HUES48 (cell line): ENCODE measurements at regions not wholly inside any gene's neighbourhood (a gene's known extent, or its start where the extent isn't known, plus 50 kb on each side); places are given as distances from the start of the nearest gene placed in this dataset.
"Not testable (repeated sequence)": the region's sequence is repeated elsewhere in the genome, so short reads cannot be mapped to it uniquely, and the experiment has no call there.

ENCODE experiments used
- H3K27ac ChIP-seq: one replicate; pipeline ENCODE4 v1.7.0; 2013; ENCODE audit warnings: low read depth, low read length, inconsistent platforms
- H3K27me3 ChIP-seq: 2 replicates; pipeline ENCODE4 v1.6.1; 2013; ENCODE audit warnings: mild to moderate bottlenecking, low read length; ENCODE audit not compliant: control insufficient read depth, insufficient read depth
- H3K36me3 ChIP-seq: 2 replicates; pipeline ENCODE4 v1.6.1; 2013; ENCODE audit warnings: low read length; ENCODE audit not compliant: control insufficient read depth, insufficient read depth
- H3K4me1 ChIP-seq: 2 replicates; pipeline ENCODE4 v1.6.1; 2013; ENCODE audit warnings: mild to moderate bottlenecking, low read length; ENCODE audit not compliant: control insufficient read depth, insufficient read depth
- H3K4me3 ChIP-seq: 2 replicates; pipeline ENCODE4 v1.5.1; 2013; ENCODE audit warnings: mild to moderate bottlenecking, low read depth, low read length
- H3K9ac ChIP-seq: 2 replicates; pipeline ENCODE4 v1.6.1; 2013; ENCODE audit warnings: mild to moderate bottlenecking, low read depth, low read length, moderate library complexity
- H3K9me3 ChIP-seq: 2 replicates; pipeline ENCODE4 v1.6.1; 2013; ENCODE audit warnings: low read length; ENCODE audit not compliant: control insufficient read depth, insufficient read depth

DNA sequence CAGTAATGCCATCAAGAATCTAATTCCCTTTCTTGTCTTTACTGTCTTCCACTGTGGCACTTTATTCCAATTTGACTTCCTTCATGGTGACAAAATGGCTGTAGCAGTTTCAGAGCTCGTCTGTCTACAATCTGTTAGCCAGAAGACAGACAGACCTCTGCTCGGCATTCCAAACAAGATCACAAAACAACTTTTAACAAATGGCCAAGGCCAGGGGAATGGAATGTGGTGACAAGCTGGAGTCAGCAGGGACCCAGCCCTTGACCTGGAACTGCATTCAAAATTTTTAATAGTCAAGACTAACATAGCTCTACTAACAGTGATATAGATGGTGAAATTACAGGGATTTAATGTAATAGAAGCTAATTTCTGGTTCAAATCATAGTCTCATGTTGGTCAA lies 637.2 kb downstream of the ETS1 start:
- H3K4me1 ChIP-seq = peaks cover 4% of the 10 kb centered on the region
- H3K9ac ChIP-seq = no peak overlapping the region
- no peaks in the 10 kb centered on the region for H3K27me3 ChIP-seq
- no peaks in the 10 kb centered on the region for H3K9me3 ChIP-seq
- H3K36me3 ChIP-seq = no peaks in the 10 kb centered on the region
- no peak overlapping the region for H3K4me3 ChIP-seq
- no peak overlapping the region for H3K27ac ChIP-seq

DNA sequence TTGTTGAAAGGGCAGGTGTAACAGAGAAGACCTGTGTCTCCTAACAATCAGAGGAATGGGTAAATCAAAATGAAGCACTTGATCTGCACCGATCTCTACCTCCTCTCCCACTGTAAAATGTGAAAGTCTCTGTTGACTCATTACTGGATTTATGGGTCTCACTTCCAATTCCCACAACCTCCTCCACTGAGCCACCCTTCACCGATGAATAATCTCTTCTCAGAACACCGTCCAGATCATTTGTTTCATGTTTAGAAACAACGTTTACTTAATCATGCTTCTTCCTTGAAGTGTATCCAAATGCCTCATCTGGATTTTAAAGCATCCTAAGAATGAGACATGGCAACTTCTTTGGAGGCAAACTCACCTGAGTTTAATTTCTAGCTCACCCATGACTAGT lies 643.6 kb downstream of the ETS1 start:
- Histone ChIP-seq H3K27me3 (no peaks in the 10 kb centered on the region), H3K36me3 (no peaks in the 10 kb centered on the region), H3K9ac (no peak overlapping the region), H3K9me3 (no peaks in the 10 kb centered on the region), H3K4me3 (no peak overlapping the region), H3K27ac (no peak overlapping the region), H3K4me1 (no peaks in the 10 kb centered on the region)

DNA sequence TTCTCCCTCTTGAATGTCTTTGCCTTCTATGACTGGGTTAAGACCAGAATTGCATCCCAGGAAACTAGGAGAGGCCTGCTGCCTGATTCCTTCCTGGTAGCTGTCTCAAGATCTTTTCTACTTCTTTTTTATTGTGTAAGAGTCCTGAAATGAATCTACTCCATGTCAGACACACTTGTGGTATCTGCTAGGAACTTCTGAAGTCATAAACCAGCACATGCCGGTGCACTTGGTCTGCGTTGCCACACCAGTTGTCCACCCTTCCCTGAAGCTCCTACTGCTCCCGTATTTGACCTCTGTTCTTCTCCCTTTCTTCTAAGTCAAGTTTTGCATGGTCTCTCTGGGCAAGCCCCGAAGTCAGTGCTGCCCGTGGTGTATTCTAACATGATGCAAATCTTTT lies 644.2 kb downstream of the ETS1 start:
- Histone ChIP-seq H3K27me3 (no peaks in the 10 kb centered on the region), H3K4me1 (no peaks in the 10 kb centered on the region), H3K9me3 (no peaks in the 10 kb centered on the region), H3K9ac (no peak overlapping the region), H3K4me3 (no peak overlapping the region), H3K27ac (no peak overlapping the region), H3K36me3 (no peaks in the 10 kb centered on the region)

DNA sequence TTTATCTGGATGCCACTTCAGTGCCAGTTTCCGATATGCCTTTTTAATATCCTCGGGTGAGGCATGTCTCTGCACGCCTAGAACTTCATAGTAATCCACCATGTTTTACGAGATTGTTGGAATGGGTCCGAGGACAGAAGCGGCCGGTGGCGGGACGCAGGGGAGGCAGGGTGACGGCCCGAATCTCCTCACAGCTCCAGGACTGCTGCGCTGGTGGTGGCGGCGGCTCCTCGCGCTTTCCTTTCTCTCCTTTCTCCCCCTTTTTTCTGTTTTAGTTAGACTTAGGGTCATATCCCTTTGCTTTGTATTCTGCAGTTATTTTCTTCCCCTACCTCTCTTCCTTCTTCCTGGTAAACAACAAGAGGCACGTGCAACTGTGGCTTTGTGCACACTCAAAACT lies 645.8 kb downstream of the ETS1 start:
- not testable (repeated sequence) for H3K36me3 ChIP-seq, H3K27ac ChIP-seq

DNA sequence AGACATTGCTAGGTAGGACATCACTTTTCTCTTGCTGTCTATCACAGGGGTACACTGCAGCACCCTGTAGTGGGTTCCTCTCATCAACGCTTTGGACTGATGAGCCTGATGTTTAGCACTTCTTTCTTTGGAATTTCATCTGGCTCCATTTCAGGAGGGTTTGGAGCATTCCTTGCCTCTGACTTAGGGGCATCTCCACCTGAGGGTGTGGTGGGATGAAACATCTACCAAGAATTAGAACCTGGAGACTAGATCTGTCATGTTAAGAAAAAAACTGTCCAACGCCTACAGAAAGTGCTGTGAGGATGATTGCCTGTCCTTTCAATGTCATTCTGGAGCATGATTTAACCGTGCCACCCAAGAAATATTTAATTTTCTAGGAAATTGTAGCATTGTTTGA lies 648.4 kb downstream of the ETS1 start:
- Histone ChIP-seq H3K4me1 (no peaks in the 10 kb centered on the region), H3K9ac (no peak overlapping the region), H3K4me3 (no peak overlapping the region), H3K36me3 (no peaks in the 10 kb centered on the region), H3K9me3 (no peaks in the 10 kb centered on the region), H3K27ac (no peak overlapping the region), H3K27me3 (no peaks in the 10 kb centered on the region)

More for the DNA sequence above, 645.8 kb downstream of the ETS1 start:
- not testable (repeated sequence) for H3K27me3 ChIP-seq, H3K9me3 ChIP-seq, H3K9ac ChIP-seq, H3K4me3 ChIP-seq, H3K4me1 ChIP-seq

DNA sequence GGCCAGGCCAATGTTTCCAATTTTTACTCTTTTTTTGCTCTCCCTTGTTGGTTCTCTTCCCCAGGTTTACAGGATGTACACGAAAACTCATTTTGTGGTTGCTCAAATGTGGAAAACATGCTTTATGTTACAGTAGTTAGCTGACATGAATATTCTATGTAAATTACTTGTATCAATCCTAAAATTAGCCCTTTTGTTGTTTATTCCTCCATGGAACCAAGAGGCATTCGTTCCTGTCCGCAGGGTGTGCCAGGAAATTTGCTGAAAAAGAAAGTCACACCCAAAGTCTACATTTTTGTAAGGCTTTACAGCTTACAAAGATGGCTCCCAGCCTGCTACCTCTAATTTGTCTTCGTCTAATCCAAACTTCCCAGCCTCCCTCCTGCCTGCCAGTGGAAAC lies 652.3 kb downstream of the ETS1 start:
- no peaks in the 10 kb centered on the region for H3K4me1 ChIP-seq
- H3K27ac ChIP-seq = no peak overlapping the region
- no peaks in the 10 kb centered on the region for H3K9me3 ChIP-seq
- no peak overlapping the region for H3K9ac ChIP-seq
- no peaks in the 10 kb centered on the region for H3K36me3 ChIP-seq
- no peak overlapping the region for H3K4me3 ChIP-seq
- no peaks in the 10 kb centered on the region for H3K27me3 ChIP-seq

DNA sequence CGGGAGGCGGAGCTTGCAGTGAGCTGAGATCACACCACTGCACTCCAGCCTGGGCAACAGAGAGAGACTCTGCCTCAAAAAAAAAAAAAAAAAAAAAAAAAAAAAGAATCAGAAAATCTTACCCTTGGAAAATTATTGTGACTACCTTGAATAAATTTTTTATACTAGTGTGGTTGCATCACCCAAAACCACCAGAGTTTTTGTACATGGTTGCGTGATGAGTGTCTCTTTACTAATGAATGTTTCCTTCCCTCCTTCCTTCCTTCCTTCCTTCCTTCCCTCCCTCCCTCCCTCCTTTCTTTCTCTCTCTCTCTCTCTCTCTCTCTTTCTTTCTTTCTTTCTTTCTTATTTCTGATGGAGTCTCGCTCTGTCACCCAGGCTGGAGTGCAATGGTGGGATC lies 653.4 kb downstream of the ETS1 start:
- not testable (repeated sequence) for H3K4me1 ChIP-seq, H3K9ac ChIP-seq, H3K4me3 ChIP-seq, H3K9me3 ChIP-seq, H3K27me3 ChIP-seq, H3K36me3 ChIP-seq, H3K27ac ChIP-seq

DNA sequence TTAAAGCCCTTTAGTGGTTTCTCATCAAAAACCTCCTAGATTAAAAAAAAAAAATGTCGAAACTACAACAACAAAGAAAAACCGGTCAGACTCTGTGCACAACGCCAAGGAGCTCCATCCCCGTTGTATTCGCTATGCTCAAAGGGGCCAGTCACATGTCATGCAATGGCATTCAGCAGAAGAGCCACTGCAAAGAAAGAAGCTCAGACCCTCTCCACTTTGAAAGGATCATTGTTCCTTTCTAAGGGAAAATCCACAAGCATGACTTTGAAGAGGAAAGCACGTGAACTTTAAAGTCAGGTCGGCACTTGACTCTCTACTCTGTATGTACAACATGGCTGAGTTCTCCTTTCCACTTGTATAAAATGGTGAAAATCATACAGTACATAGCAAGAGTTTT lies 655.6 kb downstream of the ETS1 start:
- H3K9ac ChIP-seq = no peak overlapping the region
- H3K4me3 ChIP-seq = no peak overlapping the region
- no peaks in the 10 kb centered on the region for H3K36me3 ChIP-seq
- no peaks in the 10 kb centered on the region for H3K4me1 ChIP-seq
- H3K9me3 ChIP-seq = no peaks in the 10 kb centered on the region
- H3K27ac ChIP-seq = no peak overlapping the region
- no peaks in the 10 kb centered on the region for H3K27me3 ChIP-seq

DNA sequence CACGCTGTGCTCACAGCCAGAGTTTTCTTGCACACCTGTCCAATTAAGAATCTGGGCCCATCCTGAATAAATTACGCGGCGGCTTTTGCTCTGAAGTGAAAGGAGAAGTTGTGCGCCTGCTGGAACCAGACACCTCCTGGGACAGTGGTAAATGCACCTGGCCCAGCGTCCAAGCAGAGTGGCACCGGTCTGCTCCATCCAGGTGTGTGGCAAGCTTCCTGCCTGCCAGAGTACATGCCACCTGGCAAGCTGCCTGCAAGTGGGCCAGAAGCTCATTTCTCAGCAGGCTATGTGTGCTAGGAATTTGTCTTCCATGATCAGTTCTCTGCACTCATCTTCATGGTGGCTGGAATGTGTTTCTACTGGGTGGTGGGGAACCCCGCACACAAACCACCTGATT lies 660.6 kb downstream of the ETS1 start:
- H3K27me3 ChIP-seq = no peaks in the 10 kb centered on the region
- H3K9ac ChIP-seq = no peak overlapping the region
- no peaks in the 10 kb centered on the region for H3K4me1 ChIP-seq
- no peaks in the 10 kb centered on the region for H3K36me3 ChIP-seq
- no peak overlapping the region for H3K27ac ChIP-seq
- no peak overlapping the region for H3K4me3 ChIP-seq
- H3K9me3 ChIP-seq = no peaks in the 10 kb centered on the region

DNA sequence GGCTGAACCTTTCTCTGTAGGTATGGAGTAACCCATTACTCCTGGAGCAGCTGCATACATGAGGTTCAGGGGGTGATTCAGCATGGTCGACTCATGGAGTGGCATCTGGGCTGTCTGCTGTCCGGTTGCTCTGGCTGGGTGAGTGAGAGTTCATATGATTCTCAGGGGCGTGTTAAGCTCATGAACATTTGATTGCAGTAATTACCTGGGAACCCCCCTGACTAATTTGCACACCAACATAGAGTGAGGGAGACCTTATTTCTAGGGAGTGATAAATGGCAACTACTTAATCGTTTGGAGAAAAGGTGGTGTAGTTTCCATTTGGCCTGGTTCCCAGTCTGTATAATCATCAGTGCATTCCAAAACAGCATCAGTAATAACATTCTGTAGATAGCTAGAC lies 661.9 kb downstream of the ETS1 start:
- H3K4me1 ChIP-seq = no peaks in the 10 kb centered on the region

DNA sequence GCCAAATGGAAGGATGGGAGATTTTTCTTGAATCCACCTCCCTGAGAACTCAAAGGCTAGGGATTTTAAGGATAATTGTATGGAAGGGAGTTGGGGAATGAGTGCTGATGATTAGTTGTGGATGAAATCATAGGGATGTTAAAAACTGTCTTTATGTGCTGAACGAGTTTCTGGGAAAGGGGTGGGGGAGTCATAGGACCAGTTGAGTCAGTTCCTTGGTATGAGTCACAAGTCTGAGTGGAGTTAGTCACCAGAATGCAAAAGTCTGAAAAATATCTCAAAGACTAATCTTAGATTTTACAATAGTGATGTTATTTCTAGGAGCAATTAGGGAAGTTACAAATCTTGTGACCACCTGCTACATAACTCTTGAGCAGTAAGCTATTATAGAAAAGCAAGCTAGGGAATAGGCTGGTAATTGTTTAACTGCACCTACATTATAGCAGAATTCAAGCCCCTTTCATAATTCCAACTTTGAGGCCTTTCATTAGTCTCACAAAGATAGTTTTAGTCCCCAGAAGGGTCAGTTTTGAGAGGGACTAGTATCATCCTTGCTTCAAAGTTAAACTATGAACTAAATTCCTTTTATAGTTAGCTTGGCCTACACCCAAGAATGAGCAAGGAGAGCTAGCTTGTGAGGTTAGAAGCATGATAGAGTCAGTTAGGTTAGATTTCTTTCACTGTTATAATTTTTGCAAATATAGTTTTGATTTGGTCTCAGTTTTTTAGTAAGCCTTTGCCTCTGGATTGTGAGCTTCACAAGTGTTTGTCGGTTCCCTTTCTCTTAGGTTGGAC lies 668.0 kb downstream of the ETS1 start:
- Histone ChIP-seq H3K9ac (no peak overlapping the region), H3K27me3 (no peaks in the 10 kb centered on the region), H3K36me3 (no peaks in the 10 kb centered on the region), H3K27ac (no peak overlapping the region), H3K4me1 (no peaks in the 10 kb centered on the region), H3K4me3 (no peak overlapping the region), H3K9me3 (no peaks in the 10 kb centered on the region)

More for the DNA sequence above, 661.9 kb downstream of the ETS1 start:
- Histone ChIP-seq H3K36me3 (no peaks in the 10 kb centered on the region), H3K9me3 (no peaks in the 10 kb centered on the region), H3K27me3 (no peaks in the 10 kb centered on the region), H3K9ac (no peak overlapping the region), H3K4me3 (no peak overlapping the region), H3K27ac (no peak overlapping the region)
